ENCODE measurements at regions not wholly inside any gene's neighbourhood (a gene's known extent, or its start where the extent isn't known, plus 50 kb on each side); places are given as distances from the start of the nearest gene placed in this dataset. TPM values are rescaled to one million over a fixed set of nuclear protein-coding genes. Genes with fewer than 3 reads are reported as not detected.

Small RNAs in the stretch of these regions (small RNA-seq; reads per million reads assigned to genes)
- gene RF00322 (not detected), gene RNU6-649P (not detected)
